K562 (cell line): ENCODE measurements at regions not wholly inside any gene's neighbourhood (a gene's known extent, or its start where the extent isn't known, plus 50 kb on each side); places are given as distances from the start of the nearest gene placed in this dataset.

ENCODE experiments used
- BCLAF1 ChIP-seq, 2 experiments: fragments of 450-650 bp in 1 of 2; IDR thresholded peaks; 2 replicates each; pipeline ENCODE4 v1.6.1; 2011 to 2017; ENCODE audit warnings: low read depth in 2 of 2, antibody characterized with exemption in 1 of 2, borderline replicate concordance in 1 of 2, low read length in 1 of 2, mild to moderate bottlenecking in 1 of 2, mixed read lengths in 1 of 2; ENCODE audit not compliant: control insufficient read depth in 1 of 2
- NR2C2 ChIP-seq, 2 experiments: fragments of 200-800 bp in 1 of 2; sonication (Bioruptor generic) in 1 of 2; sonication (generic) in 1 of 2; formaldehyde crosslinking in 1 of 2; IDR thresholded peaks; 2 replicates each; pipeline versions ENCODE4 v1.6.1 to v1.8.0; 2016 to 2022; ENCODE audit warnings: mild to moderate bottlenecking in 1 of 2, missing compliant biosample characterization in 1 of 2, missing genetic modification characterization in 1 of 2, missing genetic modification reagents in 1 of 2

DNA sequence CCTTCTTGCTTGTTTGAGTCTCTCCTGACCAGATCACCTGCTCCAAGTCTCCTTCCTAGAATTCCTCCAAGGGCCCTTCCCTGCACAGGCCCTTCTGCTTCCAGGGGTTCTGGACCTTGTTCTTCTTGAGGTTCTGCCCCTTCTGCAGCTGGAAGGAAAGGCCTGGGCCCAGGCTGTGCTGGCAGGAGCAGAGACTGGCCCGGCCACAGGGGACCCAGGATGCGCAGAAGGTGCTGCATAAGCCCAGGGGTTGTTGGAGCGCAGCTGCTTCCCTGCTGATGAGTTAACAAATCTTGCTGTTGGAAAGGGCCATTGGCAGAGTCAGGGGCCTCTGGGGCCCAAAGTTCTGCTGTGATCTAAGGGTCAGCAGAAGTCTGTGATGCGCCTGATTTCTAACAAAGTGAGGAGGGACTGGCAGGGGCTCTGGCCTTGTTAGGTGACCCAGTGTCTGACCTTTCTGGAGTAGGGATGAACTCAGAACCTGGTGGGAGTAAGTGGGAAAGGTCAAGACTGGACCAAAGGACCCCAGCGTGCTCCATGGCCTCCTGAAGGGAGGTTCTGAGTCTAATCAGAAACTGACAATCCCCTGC, 509.8 kb downstream of the PTPRU start:
- TF ChIP-seq BCLAF1 (IDR thresholded peaks at IDR 0.05; ENCODE audit: borderline replicate concordance in 1 of 2, control insufficient read depth in 1 of 2, low read depth in 2 of 2, low read length in 1 of 2): no peak
- no peak for TF ChIP-seq NR2C2 (CRISPR knock-in tag; IDR thresholded peaks at IDR 0.05)
- no peak for TF ChIP-seq NR2C2 (tag; IDR thresholded peaks at IDR 0.05)
